NCI-H2107 treated with DMSO at 0.1 percent for 48 hours (cell line): ENCODE measurements at regions not wholly inside any gene's neighbourhood (a gene's known extent, or its start where the extent isn't known, plus 50 kb on each side); places are given as distances from the start of the nearest gene placed in this dataset.

Experiments used
- DNase-seq: peaks from one replicate; lab custom pipeline; 2025; ENCODE audit not compliant: unreplicated experiment; lab: John Stamatoyannopoulos, UW

GRCh38 chr5:174189654-174190541, 144.4 kb downstream of the NSG2 start:
- no peak for DNase-seq

GRCh38 chr5:174191076-174191475, 145.6 kb downstream of the NSG2 start:
- no peak for DNase-seq

GRCh38 chr5:174191850-174192655, 146.5 kb downstream of the NSG2 start:
- no peak for DNase-seq

GRCh38 chr5:174192901-174193300, 147.4 kb downstream of the NSG2 start:
- DNase-seq: no peak

- DNase-seq: no peak
These were observed 150.0 kb downstream of the NSG2 start for GRCh38 chr5:174195517-174195916.

DNA sequence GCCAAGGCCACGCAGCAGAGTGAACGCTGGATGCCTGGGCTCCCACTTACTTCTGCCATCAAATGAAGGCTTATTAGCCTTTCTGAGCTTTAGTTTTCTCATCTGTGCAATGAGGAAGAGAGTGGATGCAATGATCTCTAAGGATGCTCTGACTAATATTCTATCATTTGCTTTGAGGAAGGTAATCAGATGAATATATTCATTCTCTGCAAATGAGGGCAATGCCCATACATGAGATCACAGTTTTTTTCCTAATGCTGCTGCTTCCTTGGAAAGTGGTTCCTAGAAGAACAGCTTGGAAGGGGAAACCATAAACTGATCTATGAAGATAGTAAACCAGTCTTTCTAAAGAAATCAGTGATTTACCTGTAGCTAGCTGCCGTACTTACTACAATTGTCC, 152.4 kb downstream of the NSG2 start:
- DNase-seq: no peak

DNA sequence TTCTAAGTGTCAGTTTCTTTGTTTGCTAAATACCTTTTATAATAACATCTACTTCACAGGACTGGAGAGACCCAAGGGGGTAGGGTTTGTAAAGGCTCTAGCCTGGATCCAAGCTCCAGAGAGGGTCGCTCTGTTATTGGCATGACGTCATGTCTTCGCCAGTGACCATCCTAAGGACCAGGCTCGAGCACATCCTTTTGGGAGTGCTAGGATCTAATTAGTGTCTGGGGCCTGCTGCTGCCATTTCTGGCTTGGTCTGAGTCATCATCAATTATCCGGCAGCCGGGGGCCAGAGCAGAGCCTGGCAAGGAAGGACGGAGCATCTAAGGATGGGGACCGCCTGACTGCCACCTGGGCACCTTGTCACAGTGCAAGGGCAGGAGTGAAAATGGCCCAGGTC, 153.0 kb downstream of the NSG2 start:
- DNase-seq: no peak

DNA sequence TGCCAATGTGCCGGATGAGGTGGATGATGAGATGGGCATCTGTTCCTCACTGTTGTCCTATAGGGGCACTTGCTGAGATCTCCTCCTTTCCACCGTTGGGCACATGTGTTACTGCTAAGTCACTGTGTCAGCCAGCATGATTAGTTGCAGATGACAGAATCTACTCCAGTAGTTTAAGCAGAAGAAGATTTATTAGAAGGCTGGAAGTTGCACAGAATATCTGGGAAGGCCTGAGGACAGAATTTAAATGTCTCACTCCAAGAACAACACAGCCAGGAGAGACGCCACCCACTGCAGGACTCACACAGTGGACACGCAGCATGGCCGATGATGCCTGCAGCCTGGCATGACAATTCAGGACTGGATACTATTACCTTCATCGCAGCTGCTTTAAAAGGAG, 157.5 kb downstream of the NSG2 start:
- DNase-seq: no peak

- no peak for DNase-seq
These were observed 159.2 kb downstream of the NSG2 start for GRCh38 chr5:174204535-174205313.

- no peak for DNase-seq
These were observed 160.4 kb downstream of the NSG2 start for GRCh38 chr5:174205939-174206338.

DNA sequence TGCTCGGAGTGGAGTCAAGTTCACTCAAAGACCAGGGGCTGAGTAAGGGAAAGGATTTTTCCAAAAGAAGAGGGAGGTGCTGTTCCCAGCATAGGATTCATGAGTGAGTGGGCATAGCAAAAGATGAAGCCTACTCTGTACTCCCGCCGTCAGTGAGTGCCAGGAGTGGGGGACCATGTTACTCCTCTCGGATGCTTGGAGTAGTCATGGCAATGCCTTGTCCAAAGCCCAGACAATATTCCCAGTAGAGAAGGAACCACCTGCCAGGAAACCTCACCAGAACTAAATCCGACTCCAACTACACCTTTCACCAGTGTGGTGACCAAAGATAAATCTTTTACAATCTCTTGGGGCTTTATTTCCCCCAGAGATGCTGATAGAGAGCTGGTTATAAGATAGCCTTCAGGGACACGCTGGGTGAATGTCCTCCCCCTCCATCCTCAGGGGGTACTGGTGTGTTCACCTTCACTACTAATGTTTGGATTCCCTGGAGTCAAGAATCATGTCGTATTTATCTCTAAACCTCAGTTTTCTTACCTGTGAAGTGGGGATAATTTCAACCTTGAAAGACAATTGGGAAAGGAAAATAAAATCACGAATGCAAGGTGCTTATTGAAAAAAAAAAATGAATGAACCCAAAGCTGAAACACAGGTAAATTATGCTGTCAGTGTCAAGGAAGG, 165.2 kb downstream of the NSG2 start:
- no peak for DNase-seq

DNA sequence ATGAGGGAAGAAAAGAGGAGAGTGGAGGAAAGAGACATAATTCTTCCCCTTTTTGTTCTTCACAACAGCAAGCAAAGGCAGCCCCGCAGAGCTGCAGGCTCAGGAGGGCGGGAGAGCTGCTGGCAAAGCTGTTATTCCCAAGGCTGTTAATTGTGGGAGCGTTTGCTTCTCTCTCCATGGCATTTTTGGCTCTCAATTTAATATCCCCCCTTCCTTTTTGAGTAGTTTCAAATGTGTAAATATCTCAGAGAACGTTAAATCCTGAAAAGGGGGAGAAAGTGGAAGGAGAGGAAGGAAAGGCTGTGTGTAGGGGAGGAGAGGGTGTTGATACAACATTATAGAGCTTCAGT, 165.7 kb downstream of the NSG2 start:
- DNase-seq: no peak

GRCh38 chr5:174217527-174217926, 172.0 kb downstream of the NSG2 start:
- DNase-seq: no peak

GRCh38 chr5:174218162-174218561, 172.7 kb downstream of the NSG2 start:
- no peak for DNase-seq

GRCh38 chr5:174220417-174220816, 174.9 kb downstream of the NSG2 start:
- no peak for DNase-seq

DNA sequence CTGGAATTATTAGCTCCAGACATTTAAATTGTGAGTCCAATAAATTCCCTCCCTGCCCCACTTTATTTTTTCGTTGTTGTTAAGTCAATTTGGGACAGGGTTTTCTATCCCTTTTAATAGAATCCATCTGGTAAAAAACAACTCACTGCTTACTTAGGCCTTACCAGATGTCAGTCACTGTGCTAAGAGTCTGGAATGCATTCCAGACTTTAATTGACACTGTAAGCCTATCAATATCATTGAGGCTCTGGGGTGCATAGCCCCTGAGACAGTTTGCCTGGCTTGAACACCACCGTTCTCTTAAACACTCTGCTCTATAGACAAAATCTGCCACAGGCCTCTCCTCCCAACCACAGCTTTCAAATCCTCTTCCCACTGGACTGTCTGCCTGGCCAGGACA, 175.9 kb downstream of the NSG2 start:
- no peak for DNase-seq

DNA sequence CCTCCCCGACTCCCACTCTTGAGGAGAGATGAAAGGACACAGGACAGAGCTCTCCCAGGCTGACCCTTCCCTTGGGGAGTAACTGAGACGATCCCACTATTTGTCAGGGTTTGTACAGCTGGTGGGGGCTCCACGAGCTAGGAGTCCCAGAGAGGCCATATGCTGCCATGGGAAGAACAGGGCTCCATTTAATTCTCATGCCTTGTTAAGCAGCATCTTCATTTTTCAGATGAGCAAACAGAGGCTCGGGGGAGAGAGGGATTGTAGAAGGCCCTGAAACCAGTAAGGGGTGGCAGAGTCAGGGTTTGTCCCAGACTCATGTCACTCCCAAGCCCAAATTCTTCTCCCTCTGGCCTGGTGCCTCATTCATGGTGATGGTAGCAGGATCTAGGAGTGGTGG, 176.4 kb downstream of the NSG2 start:
- no peak for DNase-seq

- DNase-seq: no peak
These were observed 177.4 kb downstream of the NSG2 start for GRCh38 chr5:174222891-174223290.

DNA sequence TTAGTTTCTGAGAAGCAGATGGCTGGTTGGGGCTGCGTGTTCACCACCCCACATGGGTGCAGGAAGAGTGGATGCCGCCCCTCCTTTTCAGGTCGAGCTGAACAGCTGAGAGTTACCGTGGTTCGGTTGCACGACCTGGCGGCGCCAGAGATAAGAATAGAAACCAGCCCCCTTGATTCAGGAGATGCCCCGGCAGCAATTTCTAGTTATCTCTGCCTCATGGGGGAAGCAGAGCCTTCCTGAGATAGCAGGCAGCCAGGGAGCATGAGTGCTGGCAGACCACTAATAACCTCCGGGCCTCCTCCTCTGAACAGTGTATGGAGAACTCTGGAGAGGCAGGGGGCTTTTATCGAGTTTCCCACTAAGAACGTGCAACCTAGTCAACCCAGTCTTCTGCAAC, 177.8 kb downstream of the NSG2 start:
- DNase-seq: no peak

DNA sequence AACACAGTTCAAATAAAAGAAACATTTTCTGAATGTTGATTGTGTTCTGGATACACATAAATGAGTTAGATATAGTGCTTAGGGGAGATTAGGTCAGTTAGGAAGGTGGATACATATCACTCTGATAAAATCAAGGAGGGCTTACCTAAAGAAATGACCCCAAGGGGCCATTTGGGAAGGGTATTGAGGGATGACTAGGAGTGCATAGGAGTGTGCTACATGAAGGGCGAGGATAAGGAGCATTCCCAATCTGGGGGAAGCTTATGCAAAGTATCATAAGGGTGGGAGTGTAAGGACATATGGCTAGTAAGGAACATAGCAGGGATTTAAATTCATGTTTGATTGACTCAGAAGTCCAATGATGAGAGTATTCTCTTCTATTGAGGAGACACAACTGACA, 183.6 kb downstream of the NSG2 start:
- DNase-seq: no peak
